Spinal cord (tissue), 9 donors: ENCODE measurements at regions not wholly inside any gene's neighbourhood (a gene's known extent, or its start where the extent isn't known, plus 50 kb on each side); places are given as distances from the start of the nearest gene placed in this dataset.

Experiments used
- DNase-seq, 6 donors: peaks; one replicate each; pipeline versions ENCODE4 v3.0.0 to v3.0.0-alpha.2; 2013 to 2015; ENCODE audit warnings: low spot score in 6 of 6, low read depth in 4 of 6
- H3K27ac ChIP-seq: one replicate; pipeline ENCODE4 v1.5.1; 2013; ENCODE audit warnings: low read depth, low read length, control low read depth
- H3K27me3 ChIP-seq: one replicate; pipeline ENCODE4 v1.6.1; 2013; ENCODE audit warnings: low read length; ENCODE audit not compliant: control insufficient read depth, insufficient read depth
- H3K36me3 ChIP-seq: one replicate; pipeline ENCODE4 v1.6.1; 2013; ENCODE audit warnings: low read length; ENCODE audit not compliant: control insufficient read depth, insufficient read depth
- H3K4me1 ChIP-seq: one replicate; pipeline ENCODE4 v1.6.1; 2013; ENCODE audit warnings: low read length; ENCODE audit not compliant: control insufficient read depth, insufficient read depth
- H3K4me3 ChIP-seq: one replicate; pipeline ENCODE4 v1.5.1; 2013; ENCODE audit warnings: low read depth, low read length, control low read depth
- H3K9me3 ChIP-seq: one replicate; pipeline ENCODE4 v1.6.1; 2013; ENCODE audit warnings: low read length; ENCODE audit not compliant: control insufficient read depth, insufficient read depth
- WGBS: methylation state at CpG from one replicate; pipeline ENCODE4 v1.1.5; 2013; ENCODE audit warnings: missing lambda C conversion rate; ENCODE audit not compliant: insufficient coverage; 5-methylcytosine and 5-hydroxymethylcytosine counted together
- donor health status: healthy.

DNA sequence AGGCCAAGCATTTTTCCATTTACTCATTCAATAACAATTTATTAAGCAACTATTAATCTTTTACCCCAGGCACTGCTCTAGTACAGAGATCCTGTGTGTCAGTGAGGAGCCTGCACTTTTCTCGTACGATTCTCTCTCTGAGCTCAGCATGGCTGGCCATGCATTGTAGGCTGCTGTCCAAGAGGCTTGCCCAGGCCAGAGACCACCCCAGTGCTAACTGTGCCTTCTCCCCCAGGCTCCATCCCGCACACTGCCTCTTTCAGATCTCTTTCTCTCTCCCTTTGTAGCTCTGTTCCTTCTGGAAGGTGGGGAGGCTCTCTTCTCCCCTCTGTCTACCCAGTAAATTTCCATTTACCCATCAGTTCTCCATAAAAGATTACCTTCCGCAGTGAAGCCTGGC is 101.0 kb upstream of the IKZF1 start:
- no peaks in the 10 kb centered on the region for H3K36me3 ChIP-seq
- H3K4me1 ChIP-seq = no peaks in the 10 kb centered on the region
- no peak overlapping the region for H3K4me3 ChIP-seq
- WGBS = 62% methylated on average over 2 of the region's 4 CpGs
- H3K27me3 ChIP-seq = no peaks in the 10 kb centered on the region
- H3K9me3 ChIP-seq = no peaks in the 10 kb centered on the region
- H3K27ac ChIP-seq = no peak overlapping the region
- DNase-seq = no peak

DNA sequence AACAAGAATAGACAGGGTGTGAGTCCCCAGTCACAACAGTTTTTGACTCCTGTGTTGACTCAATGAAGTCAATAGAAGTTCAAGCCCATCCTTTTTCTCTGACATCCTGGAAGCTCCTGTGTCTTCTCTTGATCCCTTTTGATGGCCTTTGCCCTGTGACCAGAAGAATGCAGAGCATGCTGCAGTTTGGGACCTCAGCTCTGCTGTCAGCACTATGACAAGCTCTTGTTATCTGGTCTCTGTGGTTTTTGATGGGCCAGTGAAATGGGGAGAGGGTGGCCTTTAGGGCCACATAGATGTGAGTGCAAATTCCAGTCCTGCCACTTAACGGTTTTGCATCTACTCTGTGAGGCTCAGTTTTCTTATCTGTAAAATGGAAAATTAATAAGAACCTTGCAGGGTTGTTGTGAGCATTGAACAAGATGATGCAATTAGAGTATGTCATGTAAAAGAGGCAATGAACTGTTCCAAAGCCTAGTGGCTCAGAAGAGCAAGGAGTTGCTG is 102.4 kb upstream of the IKZF1 start:
- H3K4me1 ChIP-seq = no peaks in the 10 kb centered on the region
- no peaks in the 10 kb centered on the region for H3K9me3 ChIP-seq
- H3K27ac ChIP-seq = no peak overlapping the region
- DNase-seq = no peak
- H3K27me3 ChIP-seq = no peaks in the 10 kb centered on the region
- no peak overlapping the region for H3K4me3 ChIP-seq
- no peaks in the 10 kb centered on the region for H3K36me3 ChIP-seq
- 80% methylated on average over 1 of the region's 1 CpG for whole genome bisulfite sequencing

DNA sequence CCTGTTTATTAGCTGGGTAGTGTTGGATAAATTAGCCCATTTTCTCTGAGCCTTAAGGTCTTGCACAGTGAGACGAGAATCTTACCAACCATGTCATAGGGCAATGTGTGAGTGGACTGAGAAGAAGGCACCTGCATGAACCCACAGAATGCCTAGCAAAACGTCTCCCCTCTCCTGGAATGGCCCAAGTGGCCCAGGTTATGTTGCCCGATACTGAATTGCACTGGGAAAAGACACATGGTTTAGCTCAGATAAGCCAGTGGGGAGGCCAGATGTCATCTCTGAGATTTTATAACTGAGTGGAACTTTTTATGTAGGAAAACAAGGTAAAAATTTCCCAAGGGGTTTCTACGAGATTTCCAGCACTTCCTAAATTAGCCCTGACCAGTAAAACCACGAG is 104.7 kb upstream of the IKZF1 start:
- Histone ChIP-seq H3K9me3 (no peaks in the 10 kb centered on the region), H3K27ac (no peak overlapping the region), H3K4me3 (no peak overlapping the region), H3K4me1 (no peaks in the 10 kb centered on the region), H3K36me3 (no peaks in the 10 kb centered on the region), H3K27me3 (no peaks in the 10 kb centered on the region)
- DNase-seq = no peak
- 63% methylated on average over 4 of the region's 5 CpGs for WGBS

DNA sequence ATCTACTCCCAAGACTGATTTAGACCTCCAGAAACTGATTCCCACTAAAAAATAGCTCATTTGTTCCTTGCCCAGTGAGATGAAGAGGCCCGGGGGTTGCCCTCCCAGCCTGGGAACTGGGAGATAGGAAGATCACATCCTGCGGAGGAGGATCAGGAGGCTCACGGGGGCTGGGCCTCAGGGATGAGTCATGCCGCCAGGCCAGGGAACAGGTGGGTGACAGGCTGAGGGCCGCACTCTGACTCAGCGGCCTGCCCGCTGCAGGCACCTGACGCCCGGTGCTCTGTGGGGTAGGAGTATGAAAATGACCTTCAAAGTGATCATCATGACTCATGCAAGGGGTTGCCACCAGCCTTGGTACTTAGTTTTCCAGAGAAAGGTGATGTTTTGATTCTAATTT is 104.5 kb upstream of the ZPBP start:
- Histone ChIP-seq H3K9me3 (no peaks in the 10 kb centered on the region), H3K27ac (no peak overlapping the region), H3K27me3 (no peaks in the 10 kb centered on the region), H3K4me3 (no peak overlapping the region), H3K36me3 (no peaks in the 10 kb centered on the region), H3K4me1 (no peaks in the 10 kb centered on the region)
- DNase-seq = no peak
- 82% methylated on average over 7 of the region's 9 CpGs for WGBS

DNA sequence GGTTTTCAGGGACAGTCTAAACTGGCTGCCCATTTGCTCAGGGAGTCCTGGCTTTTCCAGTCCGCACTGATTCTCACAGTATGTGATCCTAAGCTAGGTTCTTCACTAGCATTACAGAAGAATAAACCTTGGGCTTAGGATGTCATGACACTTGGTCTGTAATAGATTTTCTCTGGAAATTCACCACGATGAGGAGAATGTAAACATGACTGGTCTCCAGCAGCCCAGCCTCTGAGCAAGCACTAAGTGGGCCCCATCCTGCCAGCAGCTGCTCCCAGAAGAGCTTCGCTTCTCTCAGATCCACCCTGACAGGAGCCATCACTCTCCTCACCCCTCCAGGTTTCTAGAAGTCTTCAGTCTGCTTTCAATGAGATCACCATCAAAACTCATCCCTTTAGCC is 103.7 kb upstream of the ZPBP start:
- Histone ChIP-seq H3K27me3 (no peaks in the 10 kb centered on the region), H3K36me3 (no peaks in the 10 kb centered on the region), H3K27ac (no peak overlapping the region), H3K4me3 (no peak overlapping the region), H3K9me3 (no peaks in the 10 kb centered on the region), H3K4me1 (no peaks in the 10 kb centered on the region)
- 79% methylated on average over 3 of the region's 3 CpGs for WGBS
- DNase-seq = no peak

DNA sequence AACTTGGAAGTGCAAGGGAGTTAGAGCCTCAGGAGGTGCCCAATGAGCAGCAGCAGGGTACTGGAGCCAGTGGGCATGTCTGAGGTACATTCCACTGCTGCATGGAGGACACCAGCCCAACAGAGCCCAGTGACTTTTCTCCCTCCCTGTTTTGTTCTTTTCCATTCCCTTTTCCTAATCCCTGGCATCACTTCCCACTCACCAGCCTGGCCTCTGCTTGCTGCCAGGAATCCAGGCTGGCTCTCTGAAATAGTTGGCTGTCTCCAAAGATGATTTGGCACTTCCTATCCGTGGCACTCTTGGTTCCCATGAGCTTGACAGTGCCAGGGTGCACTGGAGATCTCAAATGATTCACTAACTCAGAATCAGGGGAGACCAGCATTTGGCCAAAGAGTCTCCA is 97.7 kb upstream of the ZPBP start:
- Histone ChIP-seq H3K27ac (no peak overlapping the region), H3K9me3 (no peaks in the 10 kb centered on the region), H3K27me3 (peaks cover 2% of the 10 kb centered on the region), H3K36me3 (no peaks in the 10 kb centered on the region), H3K4me1 (no peaks in the 10 kb centered on the region), H3K4me3 (no peak overlapping the region)
- peak in 2 of 6 donors; percentile 21 to 43 for DNase-seq
- 58% methylated on average over 1 of the region's 1 CpG for WGBS

DNA sequence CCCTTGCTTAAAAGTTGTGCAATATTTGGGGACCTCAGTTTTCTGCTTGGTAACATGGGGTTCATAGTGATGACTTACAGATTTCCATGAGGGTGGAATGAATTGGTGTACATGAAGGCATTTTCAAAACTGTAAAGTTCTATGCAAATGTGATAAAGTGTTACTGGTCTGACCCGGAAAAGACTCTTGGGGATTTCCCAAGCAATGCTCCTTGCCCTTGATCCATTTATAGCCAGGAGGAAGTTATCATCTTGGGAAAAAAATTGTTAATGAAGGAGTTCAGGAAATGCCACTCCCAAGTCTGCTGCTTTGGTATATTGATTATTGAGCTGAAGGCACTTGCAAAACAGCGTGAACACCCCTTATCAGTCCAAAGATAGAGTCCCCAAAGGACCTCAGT is 96.3 kb upstream of the ZPBP start:
- Histone ChIP-seq H3K9me3 (no peaks in the 10 kb centered on the region), H3K36me3 (no peaks in the 10 kb centered on the region), H3K27me3 (peaks cover 2% of the 10 kb centered on the region), H3K27ac (no peak overlapping the region), H3K4me3 (no peak overlapping the region), H3K4me1 (no peaks in the 10 kb centered on the region)
- 100% methylated on average over 1 of the region's 2 CpGs for WGBS
- DNase-seq = no peak

DNA sequence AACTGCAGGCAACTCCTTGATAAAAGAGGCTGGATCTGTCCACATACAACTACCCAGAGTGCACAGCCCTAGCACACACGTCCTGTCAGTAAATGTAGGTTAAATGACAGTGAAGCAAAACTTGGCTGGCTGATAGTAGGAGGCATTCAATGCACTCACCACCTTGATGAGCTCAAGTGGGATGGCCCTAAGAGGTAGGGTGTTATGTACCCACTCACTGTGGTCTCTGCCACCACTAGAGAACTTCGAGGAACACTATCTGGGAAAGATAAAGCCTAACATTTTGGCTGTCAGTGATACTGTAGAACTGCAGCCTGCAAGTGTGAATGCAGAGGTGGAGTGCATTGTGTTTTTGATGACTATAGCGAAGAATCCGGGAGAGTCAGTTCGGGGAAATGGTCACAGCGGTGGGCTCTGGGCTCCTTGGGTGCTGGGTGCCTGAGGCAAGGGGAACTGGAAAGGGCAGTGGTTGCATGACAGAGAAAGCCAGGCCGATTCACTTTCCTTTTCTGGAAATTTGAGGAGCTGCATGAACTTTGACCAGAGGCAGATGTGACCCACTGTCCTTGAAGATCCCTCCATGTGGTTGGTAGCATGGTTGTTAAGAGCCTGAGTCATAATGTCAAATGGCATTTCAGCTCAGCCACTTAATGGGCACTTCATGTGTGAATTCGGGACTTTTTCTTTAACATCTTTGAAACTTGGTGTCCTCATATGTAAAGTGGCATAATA is 93.1 kb upstream of the ZPBP start:
- no peak for DNase-seq
- 89% methylated on average over 6 of the region's 8 CpGs for WGBS
- Histone ChIP-seq H3K4me1 (no peaks in the 10 kb centered on the region), H3K4me3 (no peak overlapping the region), H3K27ac (no peak overlapping the region), H3K27me3 (peaks cover 2% of the 10 kb centered on the region), H3K9me3 (no peaks in the 10 kb centered on the region), H3K36me3 (no peaks in the 10 kb centered on the region)

DNA sequence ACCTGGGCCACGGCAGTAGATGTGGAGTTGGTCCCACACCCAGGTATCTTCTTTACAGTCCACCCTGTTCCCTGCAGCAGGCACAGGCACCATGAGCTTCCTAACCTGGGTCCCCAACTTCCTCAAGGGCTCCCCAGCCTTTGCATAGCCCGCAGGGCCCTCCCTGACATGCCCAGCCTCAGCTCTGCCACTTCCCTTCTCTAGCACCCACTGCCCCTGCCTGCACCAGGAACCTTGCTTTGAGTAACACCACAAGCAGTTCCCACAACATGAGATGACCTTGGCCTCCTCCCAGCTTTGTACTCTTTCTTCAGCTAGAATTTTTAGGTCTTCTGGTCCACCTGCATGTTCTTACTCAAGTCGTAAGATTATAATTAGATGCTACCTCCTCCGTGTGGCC is 92.2 kb upstream of the ZPBP start:
- Histone ChIP-seq H3K4me3 (no peak overlapping the region), H3K4me1 (no peaks in the 10 kb centered on the region), H3K27me3 (no peaks in the 10 kb centered on the region), H3K9me3 (no peaks in the 10 kb centered on the region), H3K27ac (no peak overlapping the region), H3K36me3 (no peaks in the 10 kb centered on the region)
- 96% methylated on average over 2 of the region's 4 CpGs for WGBS
- no peak for DNase-seq

DNA sequence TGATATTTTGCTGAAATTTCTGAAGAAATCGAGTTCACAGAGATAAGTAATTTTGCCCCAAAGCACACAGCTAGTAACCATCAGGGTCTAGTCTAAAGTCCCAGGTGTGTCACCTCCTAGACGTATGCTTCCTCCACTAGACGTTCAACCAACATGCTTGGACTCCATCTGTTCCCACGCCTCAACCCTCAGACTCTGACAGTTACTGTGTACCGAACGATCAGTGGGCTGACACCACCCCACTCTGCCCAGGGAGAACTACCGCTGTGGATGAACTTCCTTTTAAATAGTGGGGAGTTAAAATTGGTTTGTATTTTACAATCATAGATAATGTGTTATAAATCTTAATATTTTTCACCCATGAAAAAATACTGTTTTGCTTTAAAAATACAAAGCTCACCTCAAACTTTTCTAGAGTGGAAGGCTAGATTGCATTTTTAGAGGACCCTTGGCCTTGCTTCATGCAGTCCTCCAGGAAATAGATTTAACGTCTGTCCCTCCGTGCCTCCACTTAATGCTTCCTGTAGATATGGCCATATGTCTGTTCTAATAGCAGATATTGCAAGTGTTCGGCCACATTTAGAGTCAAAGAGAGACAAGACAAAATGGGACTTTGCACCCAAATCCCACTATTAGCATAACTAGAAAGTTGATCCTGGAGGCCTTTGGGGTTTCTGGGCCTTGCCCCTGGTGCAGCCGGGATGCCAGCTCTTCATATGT is 91.4 kb upstream of the ZPBP start:
- 74% methylated on average over 6 of the region's 11 CpGs for WGBS
- H3K9me3 ChIP-seq = no peaks in the 10 kb centered on the region
- H3K27ac ChIP-seq = no peak overlapping the region
- H3K27me3 ChIP-seq = no peaks in the 10 kb centered on the region
- DNase-seq = no peak
- no peaks in the 10 kb centered on the region for H3K36me3 ChIP-seq
- H3K4me1 ChIP-seq = no peaks in the 10 kb centered on the region
- no peak overlapping the region for H3K4me3 ChIP-seq
